ENCODE measurements at regions not wholly inside any gene's neighbourhood (a gene's known extent, or its start where the extent isn't known, plus 50 kb on each side); places are given as distances from the start of the nearest gene placed in this dataset.
A peak's percentile ranks its signal among the peaks of the same experiment; 100 is the strongest.
"Not testable (repeated sequence)": the region's sequence is repeated elsewhere in the genome, so short reads cannot be mapped to it uniquely, and the experiment has no call there.

- peak; percentile 32 for DNase-seq (ENCODE audit: low spot score)
Observed at GRCh38 chr21:39000496-39000895, 182.8 kb downstream of the PSMG1 start.

GRCh38 chr21:38999161-38999560 lies 184.1 kb downstream of the PSMG1 start:
- no peak for DNase-seq (ENCODE audit: low spot score)

- DNase-seq (ENCODE audit: low spot score): not testable (repeated sequence)
Observed at GRCh38 chr21:38998281-38998680, 185.0 kb downstream of the PSMG1 start.

- DNase-seq (ENCODE audit: low spot score): not testable (repeated sequence)
Observed at GRCh38 chr21:38997843-38998175, 185.4 kb downstream of the PSMG1 start.

- DNase-seq (ENCODE audit: low spot score): no peak
Observed at GRCh38 chr21:38997051-38997842, 186.0 kb downstream of the PSMG1 start.

GRCh38 chr21:38996355-38996754 lies 186.9 kb downstream of the PSMG1 start:
- DNase-seq (ENCODE audit: low spot score): no peak

GRCh38 chr21:38995731-38996130 lies 187.5 kb downstream of the PSMG1 start:
- no peak for DNase-seq (ENCODE audit: low spot score)

GRCh38 chr21:38995071-38995669 lies 188.1 kb downstream of the PSMG1 start:
- no peak for DNase-seq (ENCODE audit: low spot score)

GRCh38 chr21:38994042-38994441 lies 188.3 kb downstream of the ETS2 start:
- no peak for DNase-seq (ENCODE audit: low spot score)

- peak; percentile 72 for DNase-seq (ENCODE audit: low spot score)
Observed at GRCh38 chr21:38993561-38993960, 187.8 kb downstream of the ETS2 start.

- DNase-seq (ENCODE audit: low spot score): no peak
Observed at GRCh38 chr21:38992737-38993136, 187.0 kb downstream of the ETS2 start.

GRCh38 chr21:38990424-38990794 lies 184.7 kb downstream of the ETS2 start:
- no peak for DNase-seq (ENCODE audit: low spot score)

- DNase-seq (ENCODE audit: low spot score): peak; percentile 45
Observed at GRCh38 chr21:38989745-38990423, 184.2 kb downstream of the ETS2 start.

GRCh38 chr21:38989379-38989744 lies 183.6 kb downstream of the ETS2 start:
- no peak for DNase-seq (ENCODE audit: low spot score)

- DNase-seq (ENCODE audit: low spot score): no peak
Observed at GRCh38 chr21:38988509-38989378, 183.0 kb downstream of the ETS2 start.

- DNase-seq (ENCODE audit: low spot score): no peak
Observed at GRCh38 chr21:38987633-38988508, 182.1 kb downstream of the ETS2 start.

GRCh38 chr21:38986806-38987632 lies 181.3 kb downstream of the ETS2 start:
- no peak for DNase-seq (ENCODE audit: low spot score)

- DNase-seq (ENCODE audit: low spot score): no peak
Observed at GRCh38 chr21:38986406-38986805, 180.7 kb downstream of the ETS2 start.

- DNase-seq (ENCODE audit: low spot score): no peak
Observed at GRCh38 chr21:38985568-38986378, 180.0 kb downstream of the ETS2 start.

Measured in LoVo (cell line).